ENCODE measurements at regions not wholly inside any gene's neighbourhood (a gene's known extent, or its start where the extent isn't known, plus 50 kb on each side); places are given as distances from the start of the nearest gene placed in this dataset.

DNA sequence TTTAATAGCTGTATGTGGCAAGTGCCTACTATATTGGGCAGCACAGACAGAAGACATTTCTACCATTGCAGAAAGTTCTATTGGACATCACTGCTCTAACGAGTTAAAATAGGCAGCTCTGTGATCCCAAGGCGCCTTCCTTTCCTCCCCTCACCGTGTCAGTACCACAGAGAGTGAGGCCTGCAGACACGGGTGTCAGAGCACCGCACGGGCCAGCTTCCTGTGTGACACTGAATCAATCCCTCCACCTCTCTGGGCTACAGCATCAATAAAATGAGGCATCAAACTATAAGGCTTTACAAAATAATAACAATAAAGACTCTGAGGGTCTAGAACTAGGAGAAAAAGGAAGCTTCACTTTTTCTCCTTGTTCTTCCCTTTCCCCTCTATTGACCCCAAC lies 246.7 kb downstream of the FOXD2 start:
- TF ChIP-seq, protein P1, sequence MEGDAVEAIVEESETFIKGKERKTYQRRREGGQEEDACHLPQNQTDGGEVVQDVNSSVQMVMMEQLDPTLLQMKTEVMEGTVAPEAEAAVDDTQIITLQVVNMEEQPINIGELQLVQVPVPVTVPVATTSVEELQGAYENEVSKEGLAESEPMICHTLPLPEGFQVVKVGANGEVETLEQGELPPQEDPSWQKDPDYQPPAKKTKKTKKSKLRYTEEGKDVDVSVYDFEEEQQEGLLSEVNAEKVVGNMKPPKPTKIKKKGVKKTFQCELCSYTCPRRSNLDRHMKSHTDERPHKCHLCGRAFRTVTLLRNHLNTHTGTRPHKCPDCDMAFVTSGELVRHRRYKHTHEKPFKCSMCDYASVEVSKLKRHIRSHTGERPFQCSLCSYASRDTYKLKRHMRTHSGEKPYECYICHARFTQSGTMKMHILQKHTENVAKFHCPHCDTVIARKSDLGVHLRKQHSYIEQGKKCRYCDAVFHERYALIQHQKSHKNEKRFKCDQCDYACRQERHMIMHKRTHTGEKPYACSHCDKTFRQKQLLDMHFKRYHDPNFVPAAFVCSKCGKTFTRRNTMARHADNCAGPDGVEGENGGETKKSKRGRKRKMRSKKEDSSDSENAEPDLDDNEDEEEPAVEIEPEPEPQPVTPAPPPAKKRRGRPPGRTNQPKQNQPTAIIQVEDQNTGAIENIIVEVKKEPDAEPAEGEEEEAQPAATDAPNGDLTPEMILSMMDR (IDR thresholded peaks at IDR 0.05), result no peak
- TF ChIP-seq POLR2A (IDR thresholded peaks at IDR 0.05) (no peak), POLR2AphosphoS5 (IDR thresholded peaks at IDR 0.05) (no peak), EP300 (IDR thresholded peaks at IDR 0.05) (no peak)

All from suprapubic skin (tissue), 4 donors.